Lower leg skin (tissue), 3 donors: ENCODE measurements at regions not wholly inside any gene's neighbourhood (a gene's known extent, or its start where the extent isn't known, plus 50 kb on each side); places are given as distances from the start of the nearest gene placed in this dataset.

ENCODE experiments used
- CTCF ChIP-seq, 3 donors: fragments of 450-650 bp; IDR thresholded peaks; one replicate each; pipeline ENCODE4 v1.5.1; 2016; ENCODE audit warnings: antibody characterized with exemption in 3 of 3, mild to moderate bottlenecking in 3 of 3, moderate library complexity in 2 of 3
- POLR2A ChIP-seq, 2 donors: fragments of 450-650 bp; IDR thresholded peaks; one replicate each; pipeline ENCODE4 v1.6.1; 2016 to 2017; ENCODE audit warnings: antibody characterized with exemption in 2 of 2, mild to moderate bottlenecking in 1 of 2, moderate library complexity in 1 of 2

- TF ChIP-seq CTCF (IDR thresholded peaks at IDR 0.05), result no peak
- TF ChIP-seq POLR2A (IDR thresholded peaks at IDR 0.05), result no peak
Observed at GRCh38 chr2:16736633-16737032, 71.0 kb upstream of the CYRIA start.
